GM19240 (cell line): ENCODE measurements at regions not wholly inside any gene's neighbourhood (a gene's known extent, or its start where the extent isn't known, plus 50 kb on each side); places are given as distances from the start of the nearest gene placed in this dataset.

Experiments used
- DNase-seq: peaks from one replicate; pipeline ENCODE4 v3.0.0; 2011; ENCODE audit warnings: low spot score; ENCODE audit not compliant: insufficient read length

DNA sequence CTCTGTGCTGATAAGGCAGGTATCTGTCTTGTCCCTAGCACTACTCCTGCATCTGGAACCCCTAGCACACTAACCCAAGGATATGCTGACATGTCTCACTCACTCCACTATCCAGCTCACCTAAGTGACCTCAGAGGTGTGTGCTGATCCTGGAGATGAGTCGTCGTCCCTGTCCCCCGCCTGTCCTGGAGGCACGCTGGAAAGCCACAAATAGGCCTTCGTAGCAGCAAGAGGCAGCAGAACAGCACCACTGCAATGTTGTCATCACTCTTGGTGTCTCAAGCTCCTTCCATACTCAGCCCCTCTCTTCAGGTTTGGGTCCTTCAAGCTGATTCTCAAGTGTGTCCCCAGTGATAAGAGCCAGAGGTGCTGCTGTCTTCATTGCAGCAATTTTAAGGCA is 73.0 kb upstream of the ITGA6 start:
- no peak for DNase-seq

DNA sequence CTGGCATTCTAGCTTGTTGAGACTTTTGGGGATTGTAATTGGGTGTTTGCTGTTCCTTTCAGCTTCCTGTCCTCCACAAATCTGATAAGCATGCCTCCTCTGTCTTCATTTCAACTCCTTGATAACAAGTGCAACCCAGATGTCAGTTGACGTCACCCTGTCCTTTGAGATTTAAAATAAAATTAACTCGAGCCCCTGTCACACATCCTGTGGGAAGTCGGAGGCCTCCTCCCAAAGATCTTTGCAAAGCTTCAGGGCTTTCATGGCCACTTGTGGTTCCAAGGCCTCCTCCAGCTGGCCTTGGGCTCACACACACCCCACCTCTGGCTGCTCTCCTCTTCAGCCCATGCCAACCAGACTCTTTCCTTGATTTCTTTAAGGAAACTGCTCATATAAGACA is 69.9 kb upstream of the ITGA6 start:
- DNase-seq = no peak

DNA sequence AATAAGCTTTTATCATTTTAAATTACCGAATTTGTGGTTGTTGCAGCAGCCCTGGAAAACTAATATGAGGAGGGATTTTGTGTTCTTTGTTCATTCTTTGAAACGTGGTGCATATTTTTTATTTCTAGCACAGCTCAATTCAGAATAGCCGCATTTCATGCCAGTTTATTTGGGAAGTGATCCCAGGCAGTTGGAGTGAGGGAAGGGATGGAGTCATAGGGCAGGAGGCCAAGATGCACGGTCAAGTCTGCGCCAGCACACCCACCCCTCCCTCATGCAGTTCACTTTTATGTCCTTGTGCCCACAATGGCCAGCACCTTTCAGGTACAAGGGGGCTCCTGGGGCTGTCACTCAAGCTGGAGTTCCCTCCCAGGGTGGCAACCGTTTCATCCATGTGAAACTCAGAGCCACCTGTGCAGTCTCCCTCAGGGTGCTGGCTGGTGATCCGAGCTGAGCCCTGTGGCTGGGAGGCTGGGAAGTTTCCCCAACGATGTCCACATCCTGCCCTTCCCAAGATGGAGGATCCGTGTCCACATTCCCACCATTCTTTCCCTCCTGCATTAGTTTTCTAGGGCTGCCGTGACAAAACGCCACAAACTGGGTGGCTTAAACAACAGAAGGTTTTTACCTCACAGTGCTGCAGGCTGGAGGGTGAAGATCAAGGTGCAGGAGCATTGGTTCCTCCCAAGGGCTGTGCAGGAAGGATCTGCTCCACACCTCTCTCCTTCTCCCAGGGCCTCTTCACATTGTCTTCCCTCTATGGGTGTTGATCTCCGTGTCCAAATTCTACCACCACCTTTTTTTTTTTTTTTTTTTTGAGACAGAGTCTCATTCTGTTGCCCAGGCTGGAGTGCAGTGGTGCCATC is 68.5 kb upstream of the ITGA6 start:
- no peak for DNase-seq

DNA sequence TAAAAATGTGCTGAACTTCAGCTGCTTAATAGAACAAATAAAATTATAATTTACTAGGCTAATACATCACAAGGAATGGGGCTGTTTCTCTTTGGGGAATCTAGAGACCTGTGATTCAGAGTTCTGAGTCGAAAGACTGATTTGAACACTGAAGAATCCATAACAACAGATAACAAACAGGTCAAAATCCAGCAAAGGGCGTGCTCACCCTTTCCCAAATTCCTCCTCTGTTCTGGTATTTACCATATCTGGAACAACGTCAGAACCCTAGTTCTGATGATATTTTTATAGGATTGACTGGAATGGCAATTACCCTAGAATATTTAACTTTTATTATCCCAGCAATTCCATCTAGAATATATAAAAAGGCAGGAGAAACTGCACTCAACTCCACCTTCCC is 66.0 kb upstream of the ITGA6 start:
- no peak for DNase-seq

DNA sequence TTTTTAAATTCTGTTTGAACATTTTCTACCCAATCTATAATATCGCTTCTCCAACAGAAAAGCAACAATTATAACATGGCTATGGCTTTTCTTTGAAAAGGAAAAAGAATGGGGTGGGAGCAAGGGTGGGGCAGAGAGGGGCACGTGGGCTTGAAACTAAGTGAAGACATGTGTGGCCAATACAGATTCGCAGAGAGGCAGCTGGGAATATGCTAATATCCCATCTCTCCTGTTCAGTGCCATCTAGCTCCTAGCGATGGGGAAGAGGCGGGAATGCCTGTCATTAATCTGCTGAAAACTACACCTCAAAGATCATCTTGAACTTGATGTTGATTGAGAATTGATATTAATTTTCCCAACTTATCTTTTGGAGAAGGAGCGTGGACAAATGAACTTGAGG is 65.5 kb upstream of the ITGA6 start:
- DNase-seq = no peak

DNA sequence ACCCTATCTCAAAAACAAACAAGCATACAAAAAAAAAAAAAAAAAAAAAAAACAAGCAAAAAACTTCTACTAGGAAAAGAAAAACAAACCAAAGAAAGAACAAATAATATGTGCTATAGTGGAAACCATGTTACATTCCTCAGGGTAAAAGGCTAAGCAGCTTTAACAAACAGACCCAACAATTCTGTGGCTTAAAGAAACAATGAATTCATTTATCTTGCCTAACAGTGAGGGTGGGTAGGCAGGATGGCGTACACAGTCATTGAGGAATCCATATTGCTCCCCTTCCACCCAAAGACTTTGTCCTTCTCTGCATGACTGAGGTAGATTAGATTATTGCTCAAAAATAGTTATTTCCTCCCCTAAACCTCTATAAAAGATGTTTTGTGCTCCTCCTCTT is 63.1 kb upstream of the ITGA6 start:
- no peak for DNase-seq

DNA sequence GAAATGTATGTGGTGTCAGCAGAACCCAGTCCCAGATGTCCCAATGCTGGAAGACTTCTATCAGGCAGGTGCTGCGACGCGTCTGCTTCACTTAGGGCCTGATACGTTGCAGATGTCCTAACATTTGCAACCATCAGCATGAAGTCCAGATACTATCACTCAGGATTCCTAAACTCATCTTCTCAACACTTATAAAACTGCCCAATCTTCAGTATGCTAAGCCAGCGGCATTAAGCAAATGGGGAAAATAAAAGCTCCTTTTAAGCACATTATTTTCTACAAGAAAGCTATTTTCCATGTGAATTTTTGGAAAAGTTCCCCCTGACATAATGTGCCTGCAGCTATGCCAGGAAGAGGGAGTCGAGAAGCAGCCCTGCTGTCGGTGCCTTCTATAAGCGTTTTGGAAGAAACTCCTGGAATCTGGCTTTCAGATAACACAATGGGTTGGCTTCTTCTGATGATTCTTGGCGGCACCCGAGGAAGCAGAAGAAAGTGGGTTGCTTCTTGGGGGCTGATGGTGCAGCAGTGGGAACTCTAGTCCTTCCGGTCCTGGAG is 60.7 kb upstream of the ITGA6 start:
- no peak for DNase-seq

DNA sequence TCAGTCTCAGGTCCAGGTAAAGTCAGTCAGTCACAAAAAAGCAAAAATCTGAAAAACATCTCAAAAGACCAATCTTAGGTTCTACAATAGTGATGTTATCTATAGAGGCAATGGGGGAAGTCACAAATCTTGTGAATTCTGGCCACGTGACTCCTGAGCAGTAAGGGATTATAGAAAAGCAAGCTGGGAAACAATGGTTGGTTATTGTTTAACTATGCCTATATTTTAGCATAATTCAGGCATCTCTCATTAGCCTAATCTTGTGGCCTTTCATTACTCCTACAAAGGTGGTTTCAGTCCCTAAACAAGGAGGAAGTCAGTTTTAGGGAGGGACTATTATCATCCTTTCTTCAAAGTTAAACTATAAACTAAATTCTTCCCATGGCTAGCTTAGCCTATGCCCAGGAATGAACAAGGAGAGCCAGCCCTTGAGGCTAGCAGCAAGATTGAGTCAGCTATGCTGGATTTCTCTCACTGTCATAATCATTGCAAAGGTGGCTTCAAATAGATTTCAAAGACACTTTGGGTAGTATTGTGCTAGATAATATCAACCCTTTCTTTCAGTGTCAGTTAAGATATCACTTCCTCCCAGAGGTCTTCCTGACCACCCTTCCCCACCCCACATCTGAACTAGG is 56.4 kb upstream of the ITGA6 start:
- no peak for DNase-seq

DNA sequence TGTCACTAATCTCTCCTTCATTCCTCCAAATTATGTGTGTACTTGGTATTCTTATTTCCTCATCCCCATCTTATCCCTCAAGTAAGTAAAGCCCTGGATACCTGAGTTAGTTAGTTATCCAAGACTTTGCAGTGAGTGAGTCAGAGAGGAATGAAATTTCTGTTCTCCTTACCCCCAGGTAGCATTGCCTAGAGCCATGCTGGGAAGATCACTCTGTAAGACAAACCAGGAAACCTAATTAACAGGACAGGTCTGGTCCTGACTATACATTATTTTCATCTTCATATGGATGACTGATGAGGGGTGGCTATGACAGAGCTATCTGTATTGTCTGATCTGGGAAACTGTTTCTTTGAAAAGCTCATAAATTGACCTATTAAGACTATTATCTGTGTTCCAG is 55.0 kb upstream of the ITGA6 start:
- no peak for DNase-seq

DNA sequence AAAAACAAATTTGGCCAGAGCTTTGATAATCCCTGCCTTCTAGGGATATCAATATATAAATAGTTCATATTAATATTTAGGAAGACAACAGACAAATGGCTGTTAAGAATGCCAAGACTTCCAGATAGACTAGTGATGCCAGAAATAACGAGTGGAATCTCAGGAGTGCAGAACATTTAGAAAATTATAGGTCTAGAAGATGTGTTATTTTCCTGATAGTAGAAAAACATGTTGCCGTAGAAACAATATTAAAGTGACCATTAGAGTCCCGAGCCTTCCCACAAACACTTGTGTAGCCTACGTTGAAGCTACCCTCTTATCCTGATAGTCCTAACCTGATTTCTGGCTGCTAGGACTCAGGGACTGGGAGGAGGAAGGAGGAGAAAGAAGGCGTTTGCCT is 54.3 kb upstream of the ITGA6 start:
- no peak for DNase-seq

DNA sequence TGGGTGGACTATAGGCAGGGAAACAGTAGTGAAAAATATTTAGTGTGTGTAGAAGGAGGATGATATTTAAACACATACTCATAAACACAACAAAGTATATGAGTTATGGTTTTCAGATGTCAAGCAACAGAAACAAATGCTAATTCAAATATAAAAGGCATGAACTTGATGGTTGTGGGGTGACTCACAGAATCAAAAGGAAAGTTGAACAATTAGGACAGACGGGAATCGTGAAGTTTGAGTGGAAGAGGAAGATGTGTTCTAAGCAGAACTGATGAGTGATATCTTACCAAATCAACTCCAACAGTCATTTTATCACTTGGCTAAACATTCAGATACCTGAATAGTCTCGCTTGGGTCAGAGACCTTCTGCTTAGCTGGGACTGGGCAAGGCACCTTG is 53.6 kb upstream of the ITGA6 start:
- no peak for DNase-seq

DNA sequence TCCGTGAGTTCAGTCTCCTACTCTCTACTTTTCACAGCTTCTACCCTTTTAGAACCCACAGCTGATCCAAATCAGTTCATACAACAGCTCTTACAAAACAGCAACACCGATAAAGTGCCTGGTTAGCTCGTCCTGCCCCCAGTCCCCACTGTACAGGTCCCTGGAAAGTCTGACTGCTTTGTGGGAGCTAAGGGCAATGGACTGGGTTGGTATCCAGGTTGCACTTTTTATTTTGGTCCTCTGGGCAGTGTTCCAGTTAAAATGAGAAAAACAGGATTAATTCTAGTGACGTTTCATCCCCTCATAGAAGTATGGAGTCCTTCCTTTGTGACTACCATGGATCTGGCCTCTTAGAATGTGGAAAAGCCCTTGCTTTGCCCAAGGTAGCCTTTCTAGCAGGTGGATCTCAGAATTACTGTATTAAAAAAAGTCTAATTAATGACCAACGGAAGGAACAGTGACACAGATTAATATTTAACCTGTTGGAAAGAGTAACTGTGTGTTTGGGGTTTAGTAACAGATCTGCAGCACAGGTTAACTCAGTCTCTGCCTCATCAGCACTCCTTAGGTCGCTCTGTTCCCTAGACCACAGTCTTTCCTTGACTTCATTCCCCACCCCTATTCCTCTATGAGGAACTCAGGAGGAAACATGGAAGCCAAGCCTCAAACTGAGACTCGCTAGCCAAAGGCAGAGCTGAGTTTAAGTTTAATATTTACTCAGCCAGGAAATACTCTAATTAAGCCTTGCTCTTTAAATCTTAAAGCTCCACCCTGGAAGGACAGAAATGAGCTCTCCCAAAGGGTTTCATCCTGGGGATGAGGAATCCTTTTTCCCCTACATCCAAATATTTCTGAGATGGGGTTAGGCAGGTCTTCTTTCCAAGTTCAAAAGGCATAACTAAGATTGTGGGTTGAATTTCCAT is 52.8 kb upstream of the ITGA6 start:
- no peak for DNase-seq

DNA sequence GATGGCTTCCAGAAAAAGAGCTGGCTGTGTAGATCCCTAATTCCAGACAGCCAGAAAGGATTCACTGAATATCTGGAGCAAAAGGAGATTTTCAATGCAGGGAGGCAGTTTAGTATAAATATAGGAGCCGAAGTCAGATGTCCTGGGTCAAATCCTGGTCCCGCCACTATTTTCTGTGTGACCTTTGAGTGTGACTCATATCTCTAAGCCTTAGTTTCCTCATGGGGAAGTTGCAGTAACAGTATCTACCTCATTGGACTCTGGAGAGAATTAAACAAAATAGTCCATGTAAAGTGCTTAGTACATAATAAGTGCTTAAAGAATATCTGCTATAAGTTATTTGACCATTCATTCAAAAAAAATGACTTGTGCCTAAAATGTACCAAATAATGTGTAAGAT is 52.1 kb upstream of the ITGA6 start:
- no peak for DNase-seq

DNA sequence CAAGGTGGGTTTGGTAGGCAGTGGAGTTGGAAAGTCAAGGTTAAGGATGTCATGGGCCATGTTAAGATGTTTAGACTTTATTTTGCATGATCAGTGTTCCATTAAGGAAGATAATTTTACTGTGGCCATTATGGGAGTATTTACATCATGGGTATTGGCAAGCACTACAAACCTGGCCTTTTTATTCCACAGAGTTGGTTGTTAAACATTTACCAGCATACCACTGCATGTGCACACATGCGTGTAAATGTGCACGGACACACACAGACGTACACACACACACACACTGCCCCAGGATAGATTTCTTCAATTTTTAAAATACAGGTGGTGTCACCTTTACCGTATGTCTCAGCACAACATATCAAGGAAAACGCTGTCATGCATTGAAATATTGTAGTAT is 51.4 kb upstream of the ITGA6 start:
- DNase-seq = no peak

DNA sequence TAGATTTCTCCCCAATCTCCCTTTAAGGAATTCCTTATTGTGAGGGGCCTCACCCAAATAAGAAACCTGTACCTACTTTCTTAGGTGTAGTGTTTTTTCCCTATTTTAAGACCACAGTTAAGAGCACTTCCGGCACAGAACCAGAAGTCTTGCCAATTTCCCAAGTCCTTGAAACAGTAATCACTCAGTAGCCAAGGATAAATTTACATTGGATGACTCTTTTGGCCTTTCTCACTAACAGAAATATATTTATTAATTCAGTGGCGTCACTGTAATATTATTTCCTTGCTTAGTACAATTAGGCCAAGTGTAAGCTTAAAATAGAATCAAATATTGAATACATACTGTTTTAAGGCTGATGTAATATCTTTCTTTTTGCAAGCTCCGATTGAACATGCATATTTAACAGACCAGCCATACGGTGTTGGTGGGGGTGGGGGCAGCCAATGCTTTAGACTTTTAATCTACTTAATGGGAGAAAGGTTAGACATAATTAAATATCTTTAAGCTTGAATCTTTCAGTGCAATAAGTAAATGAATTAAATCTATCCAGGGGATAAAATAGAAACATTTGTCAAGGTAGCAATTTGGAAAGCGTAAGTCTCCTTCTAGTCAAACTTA is 50.8 kb upstream of the ITGA6 start:
- DNase-seq = no peak

DNA sequence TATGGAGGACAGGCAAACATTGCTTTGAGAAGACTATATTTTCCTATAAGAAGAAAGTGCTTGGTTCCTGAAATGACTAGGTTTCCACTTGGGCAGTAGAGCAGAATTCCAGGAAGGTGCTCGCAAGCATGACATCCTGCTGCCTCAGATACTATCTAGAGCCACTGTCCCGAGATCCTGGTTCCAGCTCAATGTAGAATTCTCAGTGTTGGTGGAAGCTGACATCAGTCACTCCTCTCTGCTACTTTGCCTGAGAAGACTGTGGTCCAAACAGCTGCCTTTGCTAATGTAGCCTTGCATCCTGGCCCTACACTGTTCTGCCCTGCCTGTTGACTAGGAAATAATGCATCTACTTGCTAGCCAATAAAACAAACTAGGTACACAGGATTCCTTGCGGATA is 50.0 kb upstream of the ITGA6 start:
- DNase-seq = no peak
